ENCODE measurements at regions not wholly inside any gene's neighbourhood (a gene's known extent, or its start where the extent isn't known, plus 50 kb on each side); places are given as distances from the start of the nearest gene placed in this dataset.

DNA sequence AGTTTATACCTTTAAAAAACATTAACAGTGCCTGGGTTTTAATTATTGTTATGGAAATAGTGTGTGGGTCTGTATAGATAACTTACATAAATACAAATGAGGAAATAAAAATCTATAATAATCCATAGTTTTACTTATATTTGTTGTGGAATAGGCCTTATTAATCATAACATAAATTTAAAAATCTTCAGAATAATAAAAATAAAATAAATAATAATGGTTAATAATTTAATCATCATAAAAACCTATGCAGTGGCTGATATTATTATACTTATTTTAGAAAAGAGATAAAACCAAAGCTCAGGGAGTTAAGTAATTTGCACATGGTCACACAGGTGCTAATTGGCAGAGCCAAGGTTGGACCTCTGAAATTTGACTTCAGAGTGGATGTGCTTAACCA lies 785.3 kb upstream of the SEMA6A start:
- no peaks in the 10 kb centered on the region for H3K4me1 ChIP-seq (ENCODE audit: control insufficient read depth, extremely low read depth, insufficient read depth, low read length)
- H2AFZ ChIP-seq (ENCODE audit: control insufficient read depth, low read length), result no peak overlapping the region
- DNase-seq (ENCODE audit: low read depth, low spot score), result no peak
- no peaks in the 10 kb centered on the region for H3K79me2 ChIP-seq (ENCODE audit: control insufficient read depth, insufficient read depth, low read length)
- FAIRE-seq, result no peak
- no peaks in the 10 kb centered on the region for H3K36me3 ChIP-seq (ENCODE audit: control insufficient read depth in 2 of 2, extremely low read depth in 1 of 2, insufficient read depth in 2 of 2, low read length in 2 of 2)
- no peak overlapping the region for H3K27ac ChIP-seq (ENCODE audit: control insufficient read depth, insufficient read depth, low read length)
- no peak overlapping the region for H3K4me3 ChIP-seq (ENCODE audit: control insufficient read depth in 2 of 3, extremely low read depth in 1 of 3, insufficient read depth in 2 of 3, low read depth in 1 of 3, low read length in 3 of 3)
- no peaks in the 10 kb centered on the region for H3K9me3 ChIP-seq (ENCODE audit: control insufficient read depth, low read depth, low read length)
- H3K27me3 ChIP-seq (ENCODE audit: control insufficient read depth, extremely low read depth, insufficient read depth, low read length), result no peaks in the 10 kb centered on the region
- H3K4me2 ChIP-seq (ENCODE audit: control insufficient read depth, extremely low read depth, insufficient read depth, low read depth, low read length), result no peak overlapping the region
- H4K20me1 ChIP-seq (ENCODE audit: control insufficient read depth, extremely low read depth, insufficient read depth, low read length), result no peaks in the 10 kb centered on the region
- no peak for TF ChIP-seq EZH2 (IDR thresholded peaks at IDR 0.05; ENCODE audit: low read length)
- TF ChIP-seq, protein P1, sequence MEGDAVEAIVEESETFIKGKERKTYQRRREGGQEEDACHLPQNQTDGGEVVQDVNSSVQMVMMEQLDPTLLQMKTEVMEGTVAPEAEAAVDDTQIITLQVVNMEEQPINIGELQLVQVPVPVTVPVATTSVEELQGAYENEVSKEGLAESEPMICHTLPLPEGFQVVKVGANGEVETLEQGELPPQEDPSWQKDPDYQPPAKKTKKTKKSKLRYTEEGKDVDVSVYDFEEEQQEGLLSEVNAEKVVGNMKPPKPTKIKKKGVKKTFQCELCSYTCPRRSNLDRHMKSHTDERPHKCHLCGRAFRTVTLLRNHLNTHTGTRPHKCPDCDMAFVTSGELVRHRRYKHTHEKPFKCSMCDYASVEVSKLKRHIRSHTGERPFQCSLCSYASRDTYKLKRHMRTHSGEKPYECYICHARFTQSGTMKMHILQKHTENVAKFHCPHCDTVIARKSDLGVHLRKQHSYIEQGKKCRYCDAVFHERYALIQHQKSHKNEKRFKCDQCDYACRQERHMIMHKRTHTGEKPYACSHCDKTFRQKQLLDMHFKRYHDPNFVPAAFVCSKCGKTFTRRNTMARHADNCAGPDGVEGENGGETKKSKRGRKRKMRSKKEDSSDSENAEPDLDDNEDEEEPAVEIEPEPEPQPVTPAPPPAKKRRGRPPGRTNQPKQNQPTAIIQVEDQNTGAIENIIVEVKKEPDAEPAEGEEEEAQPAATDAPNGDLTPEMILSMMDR (optimal IDR thresholded peaks at IDR 0.05 in 1 of 3, IDR thresholded peaks at IDR 0.05 in 1 of 3, conservative IDR thresholded peaks at IDR 0.05 in 1 of 3; ENCODE audit: extremely low read depth in 1 of 3, insufficient read depth in 2 of 3, low read length in 3 of 3), result no peak
- H3K9me1 ChIP-seq (ENCODE audit: control insufficient read depth, extremely low read depth, insufficient read depth, low read length), result no peaks in the 10 kb centered on the region
- dilution Hi-C loops (cut with MboI; ENCODE audit: extremely low pct_ligation_motif_present, low sequenced_read_pairs), result no loop called here
- H3K9ac ChIP-seq (ENCODE audit: control insufficient read depth, extremely low read depth, insufficient read depth, low read length), result no peak overlapping the region

DNA sequence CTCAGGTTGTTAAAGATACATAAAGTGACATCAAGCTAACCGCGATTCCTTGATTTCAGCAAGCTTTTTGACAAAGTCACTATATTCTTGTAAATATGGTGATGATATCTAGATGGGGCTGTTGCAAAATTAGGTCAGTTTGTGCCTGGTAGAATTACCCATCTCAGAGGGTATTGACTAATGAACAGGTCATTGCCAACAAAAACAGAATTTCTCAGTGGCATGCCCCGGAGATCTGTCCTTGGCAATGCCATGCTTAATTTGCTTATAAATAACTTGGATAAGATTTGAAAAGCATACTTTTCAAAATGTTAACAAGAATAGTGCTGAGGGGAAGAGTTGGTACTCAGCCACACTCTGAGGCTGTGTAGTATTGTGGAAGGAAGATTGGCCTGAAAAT lies 783.3 kb upstream of the SEMA6A start:
- H3K36me3 ChIP-seq (ENCODE audit: control insufficient read depth in 2 of 2, extremely low read depth in 1 of 2, insufficient read depth in 2 of 2, low read length in 2 of 2), result no peaks in the 10 kb centered on the region
- no peak overlapping the region for H3K9ac ChIP-seq (ENCODE audit: control insufficient read depth, extremely low read depth, insufficient read depth, low read length)
- dilution Hi-C loops (cut with MboI; ENCODE audit: extremely low pct_ligation_motif_present, low sequenced_read_pairs), result no loop called here
- no peaks in the 10 kb centered on the region for H3K27me3 ChIP-seq (ENCODE audit: control insufficient read depth, extremely low read depth, insufficient read depth, low read length)
- H3K9me3 ChIP-seq (ENCODE audit: control insufficient read depth, low read depth, low read length), result no peaks in the 10 kb centered on the region
- no peak for FAIRE-seq
- no peak overlapping the region for H3K4me3 ChIP-seq (ENCODE audit: control insufficient read depth in 2 of 3, extremely low read depth in 1 of 3, insufficient read depth in 2 of 3, low read depth in 1 of 3, low read length in 3 of 3)
- H3K79me2 ChIP-seq (ENCODE audit: control insufficient read depth, insufficient read depth, low read length), result no peaks in the 10 kb centered on the region
- no peak overlapping the region for H3K27ac ChIP-seq (ENCODE audit: control insufficient read depth, insufficient read depth, low read length)
- no peak for DNase-seq (ENCODE audit: low read depth, low spot score)
- no peak overlapping the region for H2AFZ ChIP-seq (ENCODE audit: control insufficient read depth, low read length)
- H3K9me1 ChIP-seq (ENCODE audit: control insufficient read depth, extremely low read depth, insufficient read depth, low read length), result no peaks in the 10 kb centered on the region
- no peaks in the 10 kb centered on the region for H4K20me1 ChIP-seq (ENCODE audit: control insufficient read depth, extremely low read depth, insufficient read depth, low read length)
- no peaks in the 10 kb centered on the region for H3K4me1 ChIP-seq (ENCODE audit: control insufficient read depth, extremely low read depth, insufficient read depth, low read length)
- TF ChIP-seq, protein P1 (optimal IDR thresholded peaks at IDR 0.05 in 1 of 3, IDR thresholded peaks at IDR 0.05 in 1 of 3, conservative IDR thresholded peaks at IDR 0.05 in 1 of 3; ENCODE audit: extremely low read depth in 1 of 3, insufficient read depth in 2 of 3, low read length in 3 of 3), result no peak
- no peak for TF ChIP-seq EZH2 (IDR thresholded peaks at IDR 0.05; ENCODE audit: low read length)
- no peak overlapping the region for H3K4me2 ChIP-seq (ENCODE audit: control insufficient read depth, extremely low read depth, insufficient read depth, low read depth, low read length)

Measured in keratinocyte (primary cell).